Thoracic aorta (tissue), 2 donors: ENCODE measurements at regions not wholly inside any gene's neighbourhood (a gene's known extent, or its start where the extent isn't known, plus 50 kb on each side); places are given as distances from the start of the nearest gene placed in this dataset.

Experiments used
- ATAC-seq: fragments of 150-250 bp; one replicate; pipeline ENCODE4 v1.8.0; 2017; ENCODE audit warnings: low read depth; ENCODE audit not compliant: insufficient number of reproducible peaks, low FRiP score
- DNase-seq: peaks from one replicate; pipeline ENCODE4 v3.0.0-alpha.2; 2020; ENCODE audit warnings: low spot score
- H3K27ac ChIP-seq, 2 donors: fragments of 200-600 bp; sonication (generic); 1 replicate in 1 of 2; 2 replicates in 1 of 2; pipeline ENCODE4 v1.5.1; 2016; ENCODE audit warnings: mild to moderate bottlenecking in 2 of 2, moderate library complexity in 2 of 2
- H3K27me3 ChIP-seq: fragments of 200-600 bp; sonication (generic); replicated peaks from 2 replicates; pipeline ENCODE4 v1.6.0; 2016; ENCODE audit warnings: mild to moderate bottlenecking; ENCODE audit not compliant: insufficient read depth
- H3K36me3 ChIP-seq: fragments of 200-600 bp; sonication (generic); one replicate; pipeline ENCODE4 v1.5.1; 2016
- H3K4me1 ChIP-seq, 2 donors: fragments of 200-600 bp; sonication (generic); 1 replicate in 1 of 2; 2 replicates in 1 of 2; pipeline versions ENCODE4 v1.5.1 to v1.6.0; 2016; ENCODE audit warnings: low read depth in 2 of 2, mild to moderate bottlenecking in 1 of 2; ENCODE audit not compliant: control insufficient read depth in 1 of 2
- H3K4me3 ChIP-seq: fragments of 200-600 bp; sonication (generic); 2 replicates; pipeline ENCODE4 v1.5.1; 2016; ENCODE audit warnings: mild to moderate bottlenecking
- H3K9me3 ChIP-seq: fragments of 200-600 bp; sonication (generic); 2 replicates; pipeline ENCODE4 v1.5.1; 2016
- CTCF ChIP-seq: fragments of 200-600 bp; sonication (generic); IDR thresholded peaks from one replicate; pipeline ENCODE4 v1.5.1; 2019; ENCODE audit warnings: antibody characterized with exemption

GRCh38 chr20:58600756-58601155, 50.3 kb upstream of the STX16 start:
- Histone ChIP-seq H3K9me3 (no peaks in the 10 kb centered on the region), H3K4me1 (peaks cover 6 to 20% of the 10 kb centered on the region in 2 donors), H3K27me3 (no peaks in the 10 kb centered on the region), H3K36me3 (no peaks in the 10 kb centered on the region), H3K27ac (no peak overlapping the region), H3K4me3 (no peak overlapping the region)
- ATAC-seq: no peak
- DNase-seq: no peak
- TF ChIP-seq CTCF: no peak

- no peak for ATAC-seq
- DNase-seq: no peak
- TF ChIP-seq CTCF: no peak
- Histone ChIP-seq H3K9me3 (no peaks in the 10 kb centered on the region), H3K4me3 (no peak overlapping the region), H3K36me3 (no peaks in the 10 kb centered on the region), H3K27me3 (no peaks in the 10 kb centered on the region), H3K4me1 (peaks cover 6 to 20% of the 10 kb centered on the region in 2 donors), H3K27ac (no peak overlapping the region)
These were observed 51.1 kb upstream of the STX16 start for GRCh38 chr20:58599966-58600365.

GRCh38 chr20:58598211-58599015, 52.7 kb upstream of the STX16 start:
- no peak for ATAC-seq
- no peak overlapping the region for H3K4me3 ChIP-seq
- H3K9me3 ChIP-seq: no peaks in the 10 kb centered on the region
- no peak for DNase-seq
- H3K27me3 ChIP-seq: no peaks in the 10 kb centered on the region
- no peak overlapping the region for H3K27ac ChIP-seq
- H3K4me1 ChIP-seq: peaks cover 6 to 20% of the 10 kb centered on the region in 2 donors
- TF ChIP-seq CTCF: no peak
- H3K36me3 ChIP-seq: no peaks in the 10 kb centered on the region

GRCh38 chr20:58597249-58597891, 53.7 kb upstream of the STX16 start:
- H3K9me3 ChIP-seq: no peaks in the 10 kb centered on the region
- TF ChIP-seq CTCF: no peak

GRCh38 chr20:58596750-58597248, 54.3 kb upstream of the STX16 start:
- ATAC-seq: no peak
- H3K9me3 ChIP-seq: no peaks in the 10 kb centered on the region
- peak overlapping the region; percentile 52 to 69 for H3K27ac ChIP-seq
- no peaks in the 10 kb centered on the region for H3K27me3 ChIP-seq
- no peak overlapping the region for H3K4me3 ChIP-seq
- peaks cover 6 to 20% of the 10 kb centered on the region in 2 donors for H3K4me1 ChIP-seq
- no peaks in the 10 kb centered on the region for H3K36me3 ChIP-seq
- TF ChIP-seq CTCF: no peak
- DNase-seq: no peak

More at GRCh38 chr20:58597249-58597891, 53.7 kb upstream of the STX16 start:
- ATAC-seq (no peak), DNase-seq (no peak)
- Histone ChIP-seq H3K27me3 (no peaks in the 10 kb centered on the region), H3K36me3 (no peaks in the 10 kb centered on the region), H3K27ac (peak overlapping the region; percentile 52 to 69), H3K4me3 (peak overlapping the region; percentile 11), H3K4me1 (peaks cover 6 to 20% of the 10 kb centered on the region in 2 donors)
